GM20431 (cell line): ENCODE measurements at regions not wholly inside any gene's neighbourhood (a gene's known extent, or its start where the extent isn't known, plus 50 kb on each side); places are given as distances from the start of the nearest gene placed in this dataset.

Source experiments
- in situ Hi-C: fragments of 300-500 bp; cut with MseI, MboI; formaldehyde crosslinking; loops from one replicate; pipeline ENCODE4 v1.15.0; 2020; ENCODE audit warnings: low sequenced_read_pairs; ENCODE audit not compliant: unreplicated experiment

GRCh38 chr15:85935182-85935581, 140.5 kb upstream of the KLHL25 start:
- in situ Hi-C loops = no loop called here

GRCh38 chr15:85937661-85938060, 142.0 kb upstream of the AGBL1 start:
- in situ Hi-C loops = no loop called here

GRCh38 chr15:85941186-85941855, 138.3 kb upstream of the AGBL1 start:
- in situ Hi-C loops = no loop called here

GRCh38 chr15:85942632-85943031, 137.0 kb upstream of the AGBL1 start:
- in situ Hi-C loops = no loop called here

GRCh38 chr15:85943151-85943550, 136.5 kb upstream of the AGBL1 start:
- in situ Hi-C loops = no loop called here

- in situ Hi-C loops = no loop called here
Observed at GRCh38 chr15:85943791-85944190, 135.9 kb upstream of the AGBL1 start.

- in situ Hi-C loops = no loop called here
Observed at GRCh38 chr15:85947021-85947420, 132.7 kb upstream of the AGBL1 start.

GRCh38 chr15:85947936-85948335, 131.7 kb upstream of the AGBL1 start:
- in situ Hi-C loops = no loop called here

GRCh38 chr15:85950101-85950500, 129.6 kb upstream of the AGBL1 start:
- in situ Hi-C loops = no loop called here

- in situ Hi-C loops = no loop called here
Observed at GRCh38 chr15:85954586-85954985, 125.1 kb upstream of the AGBL1 start.

GRCh38 chr15:85955501-85956391, 123.9 kb upstream of the AGBL1 start:
- in situ Hi-C loops = no loop called here

- in situ Hi-C loops = no loop called here
Observed at GRCh38 chr15:85956532-85957275, 123.0 kb upstream of the AGBL1 start.

GRCh38 chr15:85959611-85960010, 120.1 kb upstream of the AGBL1 start:
- in situ Hi-C loops = no loop called here

GRCh38 chr15:85960381-85960780, 119.3 kb upstream of the AGBL1 start:
- in situ Hi-C loops = no loop called here

- in situ Hi-C loops = no loop called here
Observed at GRCh38 chr15:85961821-85962220, 117.8 kb upstream of the AGBL1 start.

- in situ Hi-C loops = no loop called here
Observed at GRCh38 chr15:85963262-85963760, 116.4 kb upstream of the AGBL1 start.

GRCh38 chr15:85964471-85964870, 115.2 kb upstream of the AGBL1 start:
- in situ Hi-C loops = no loop called here

GRCh38 chr15:85967553-85967952, 112.1 kb upstream of the AGBL1 start:
- in situ Hi-C loops = no loop called here

- in situ Hi-C loops = no loop called here
Observed at GRCh38 chr15:85972805-85973540, 106.7 kb upstream of the AGBL1 start.
